Urothelium cell line (cell line): ENCODE measurements at regions not wholly inside any gene's neighbourhood (a gene's known extent, or its start where the extent isn't known, plus 50 kb on each side); places are given as distances from the start of the nearest gene placed in this dataset.
A peak's percentile ranks its signal among the peaks of the same experiment; 100 is the strongest.

Experiments used
- DNase-seq: peaks from one replicate; pipeline ENCODE4 v3.0.0; 2011; ENCODE audit warnings: low spot score, mixed read lengths
- FAIRE-seq: peaks from 2 replicates; lab custom pipeline; 2011; peaks lifted over from hg19 to GRCh38; lab: Jason Lieb, UNC

GRCh38 chr11:116698080-116698479 is 74.7 kb downstream of the BUD13 start:
- no peak for FAIRE-seq
- no peak for DNase-seq

- no peak for FAIRE-seq
- no peak for DNase-seq
Observed at GRCh38 chr11:116697639-116698038, 75.1 kb downstream of the BUD13 start.

- DNase-seq (peak; percentile 21), FAIRE-seq (no peak)
Observed at GRCh38 chr11:116697011-116697410, 75.8 kb downstream of the BUD13 start.

- FAIRE-seq (no peak), DNase-seq (peak; percentile 52)
Observed at GRCh38 chr11:116696381-116696941, 76.3 kb downstream of the BUD13 start.

GRCh38 chr11:116695657-116696254 is 77.0 kb downstream of the BUD13 start:
- DNase-seq (no peak), FAIRE-seq (no peak)

- FAIRE-seq (no peak), DNase-seq (no peak)
Observed at GRCh38 chr11:116694815-116695590, 77.8 kb downstream of the BUD13 start.

GRCh38 chr11:116694349-116694725 is 78.5 kb downstream of the BUD13 start:
- DNase-seq, result no peak
- FAIRE-seq, result no peak

GRCh38 chr11:116693593-116694348 is 79.0 kb downstream of the BUD13 start:
- DNase-seq, result no peak
- FAIRE-seq, result no peak

- DNase-seq (no peak), FAIRE-seq (no peak)
Observed at GRCh38 chr11:116693102-116693570, 79.7 kb downstream of the BUD13 start.

GRCh38 chr11:116692318-116693101 is 80.3 kb downstream of the BUD13 start:
- FAIRE-seq, result no peak
- DNase-seq, result no peak

- no peak for FAIRE-seq
- peak; percentile 69 for DNase-seq
Observed at GRCh38 chr11:116691771-116692177, 81.0 kb downstream of the BUD13 start.

- DNase-seq (no peak), FAIRE-seq (no peak)
Observed at GRCh38 chr11:116690611-116691010, 82.2 kb downstream of the BUD13 start.

- FAIRE-seq (no peak), DNase-seq (no peak)
Observed at GRCh38 chr11:116689413-116690127, 83.2 kb downstream of the BUD13 start.

- DNase-seq (no peak), FAIRE-seq (no peak)
Observed at GRCh38 chr11:116688202-116688540, 84.6 kb downstream of the BUD13 start.

- peak; percentile 17 for FAIRE-seq
- DNase-seq, result peak; percentile 52
Observed at GRCh38 chr11:116687458-116688201, 85.2 kb downstream of the BUD13 start.

- FAIRE-seq (no peak), DNase-seq (no peak)
Observed at GRCh38 chr11:116686866-116687265, 85.9 kb downstream of the BUD13 start.

GRCh38 chr11:116683982-116684381 is 88.8 kb downstream of the BUD13 start:
- FAIRE-seq (no peak), DNase-seq (no peak)

GRCh38 chr11:116680349-116681125 is 92.2 kb downstream of the BUD13 start:
- FAIRE-seq, result no peak
- DNase-seq, result no peak

- FAIRE-seq, result no peak
- no peak for DNase-seq
Observed at GRCh38 chr11:116678887-116679286, 93.9 kb downstream of the BUD13 start.
